Caco-2 (cell line): ENCODE measurements at regions not wholly inside any gene's neighbourhood (a gene's known extent, or its start where the extent isn't known, plus 50 kb on each side); places are given as distances from the start of the nearest gene placed in this dataset.

ENCODE experiments used
- BruUV-seq: library from RNA; stranded (reverse); fragments of 400-500 nt; replicated peaks from 2 replicates; lab custom pipeline; 2021; lab: Mats Ljungman, UMichigan
- CTCF ChIA-PET: fragments of 300-600 bp; sonication (Branson Sonifier 250); formaldehyde crosslinking; loops from one replicate; lab custom pipeline; 2022; ENCODE audit warnings: antibody characterized with exemption; lab: Charles Lee
- POLR2A ChIA-PET: fragments of 300-600 bp; sonication (Branson Sonifier 250); formaldehyde crosslinking; loops from one replicate; lab custom pipeline; 2022; ENCODE audit warnings: antibody characterized with exemption; lab: Charles Lee
- DNase-seq, 2 experiments: peaks; one replicate each; pipeline versions ENCODE4 v3.0.0 to v3.0.0-alpha.2; 2020 to 2022
- H3K27me3 ChIP-seq: replicated peaks from 2 replicates; pipeline ENCODE4 v1.6.0; 2011; ENCODE audit warnings: low read length; ENCODE audit not compliant: control insufficient read depth, insufficient read depth
- H3K36me3 ChIP-seq: 2 replicates; pipeline ENCODE4 v1.5.1; 2011; ENCODE audit warnings: low read length; ENCODE audit not compliant: control insufficient read depth, insufficient read depth
- H3K4me1 ChIP-seq: fragments of 250-450 bp; sonication (Bioruptor Pico); 2 replicates; pipeline ENCODE4 v1.5.1; 2020; ENCODE audit warnings: mild to moderate bottlenecking
- H3K4me3 ChIP-seq: 2 replicates; pipeline ENCODE4 v1.5.1; 2011; ENCODE audit warnings: low read depth, mild to moderate bottlenecking, control low read depth, low read length
- H3K9me3 ChIP-seq: fragments of 250-450 bp; sonication (Bioruptor Pico); 2 replicates; pipeline ENCODE4 v1.5.1; 2020; ENCODE audit warnings: mild to moderate bottlenecking, moderate library complexity
- H3K27ac Mint-ChIP-seq: one replicate; pipeline ENCODE4 v1.8.0; 2022; ENCODE audit warnings: mixed read lengths; ENCODE audit not compliant: unreplicated experiment
- H3K27me3 Mint-ChIP-seq: one replicate; pipeline ENCODE4 v1.8.0; 2022; ENCODE audit warnings: mixed read lengths; ENCODE audit not compliant: insufficient read depth, unreplicated experiment
- H3K36me3 Mint-ChIP-seq: one replicate; pipeline ENCODE4 v1.8.0; 2022; ENCODE audit warnings: mild to moderate bottlenecking, mixed read lengths; ENCODE audit not compliant: insufficient read depth, unreplicated experiment
- H3K4me1 Mint-ChIP-seq: one replicate; pipeline ENCODE4 v1.8.0; 2022; ENCODE audit warnings: low read depth, mixed read lengths; ENCODE audit not compliant: unreplicated experiment
- H3K4me3 Mint-ChIP-seq: one replicate; pipeline ENCODE4 v1.8.0; 2022; ENCODE audit warnings: mild to moderate bottlenecking, moderate library complexity, mixed read lengths; ENCODE audit not compliant: unreplicated experiment
- H3K9me3 Mint-ChIP-seq: one replicate; pipeline ENCODE4 v1.8.0; 2022; ENCODE audit warnings: mixed read lengths; ENCODE audit not compliant: unreplicated experiment
- CTCF ChIP-seq, 2 experiments: fragments of 200-600 bp in 1 of 2; IDR thresholded peaks; 1 replicate in 1 of 2; 2 replicates in 1 of 2; pipeline versions ENCODE4 v1.5.1 to v1.8.0; 2011 to 2022; ENCODE audit warnings: antibody characterized with exemption in 1 of 2, control low read depth in 1 of 2, inconsistent platforms in 1 of 2, low read depth in 1 of 2, low read length in 1 of 2, mild to moderate bottlenecking in 1 of 2, moderate library complexity in 1 of 2; ENCODE audit not compliant: insufficient read depth in 1 of 2, severe bottlenecking in 1 of 2, unreplicated experiment in 1 of 2
- intact Hi-C: fragments of 100-400 bp; cut with micrococcal nuclease; formaldehyde crosslinking; loops from one replicate; pipeline ENCODE4 v1.10.0; 2022; ENCODE audit not compliant: unreplicated experiment

GRCh38 chr14:53783256-53783655 lies 173.4 kb downstream of the BMP4 start:
- H3K36me3 ChIP-seq = no peaks in the 10 kb centered on the region; the same call in 1 of the 2 replicates
- H3K9me3 Mint-ChIP-seq = peaks cover 38% of the 10 kb centered on the region
- peaks cover 16% of the 10 kb centered on the region for H3K36me3 Mint-ChIP-seq
- no peak for DNase-seq
- ChIA-PET POLR2A (no interaction called here), CTCF (no interaction called here)
- no peak overlapping the region for H3K4me3 Mint-ChIP-seq
- H3K4me3 ChIP-seq = no peak overlapping the region
- H3K27ac Mint-ChIP-seq = no peak overlapping the region
- peaks cover 6% of the 10 kb centered on the region for H3K4me1 Mint-ChIP-seq
- peaks cover 6% of the 10 kb centered on the region; the same call in 1 of the 2 replicates for H3K9me3 ChIP-seq
- peaks cover 5% of the 10 kb centered on the region; the same call in 1 of the 2 replicates for H3K4me1 ChIP-seq
- H3K27me3 ChIP-seq = no peaks in the 10 kb centered on the region
- TF ChIP-seq CTCF (IDR thresholded peaks at IDR 0.05; ENCODE audit: insufficient read depth in 1 of 2, low read depth in 1 of 2, low read length in 1 of 2, severe bottlenecking in 1 of 2, unreplicated experiment in 1 of 2) = no peak
- intact Hi-C loops = no loop called here
- BruUV-seq = no TSS peak
- no peaks in the 10 kb centered on the region for H3K27me3 Mint-ChIP-seq

- peaks cover 6% of the 10 kb centered on the region for H3K4me1 Mint-ChIP-seq
- CTCF ChIA-PET = no interaction called here
- H3K36me3 Mint-ChIP-seq = peaks cover 14% of the 10 kb centered on the region
- no peak for DNase-seq
- Histone ChIP-seq H3K27me3 (no peaks in the 10 kb centered on the region), H3K4me1 (peaks cover 5% of the 10 kb centered on the region; the same call in 1 of the 2 replicates), H3K36me3 (no peaks in the 10 kb centered on the region; the same call in 1 of the 2 replicates), H3K9me3 (peaks cover 6% of the 10 kb centered on the region; the same call in 1 of the 2 replicates), H3K4me3 (no peak overlapping the region)
- H3K9me3 Mint-ChIP-seq = peaks cover 38% of the 10 kb centered on the region
- no TSS peak for BruUV-seq
- intact Hi-C loops = no loop called here
- H3K27ac Mint-ChIP-seq = no peak overlapping the region
- H3K27me3 Mint-ChIP-seq = no peaks in the 10 kb centered on the region
- no peak overlapping the region for H3K4me3 Mint-ChIP-seq
- no peak for TF ChIP-seq CTCF (IDR thresholded peaks at IDR 0.05; ENCODE audit: insufficient read depth in 1 of 2, low read depth in 1 of 2, low read length in 1 of 2, severe bottlenecking in 1 of 2, unreplicated experiment in 1 of 2)
- POLR2A ChIA-PET = no interaction called here
Measured at GRCh38 chr14:53780051-53780555, 176.5 kb downstream of the BMP4 start.

GRCh38 chr14:53779301-53779700 lies 177.3 kb downstream of the BMP4 start:
- no peak overlapping the region for H3K4me3 Mint-ChIP-seq
- POLR2A ChIA-PET = interaction anchor here (0.6 kb wide), 1 partner anchor 150 kb away, joined by 3 read pairs; no protein-coding TSS in a partner anchor
- H3K9me3 Mint-ChIP-seq = peaks cover 30% of the 10 kb centered on the region
- no peak overlapping the region for H3K4me3 ChIP-seq
- no peaks in the 10 kb centered on the region for H3K27me3 ChIP-seq
- H3K27ac Mint-ChIP-seq = no peak overlapping the region
- CTCF ChIA-PET = no interaction called here
- no TSS peak for BruUV-seq
- H3K9me3 ChIP-seq = no peaks in the 10 kb centered on the region
- H3K36me3 ChIP-seq = no peaks in the 10 kb centered on the region; the same call in 1 of the 2 replicates
- no peak for TF ChIP-seq CTCF (IDR thresholded peaks at IDR 0.05; ENCODE audit: insufficient read depth in 1 of 2, low read depth in 1 of 2, low read length in 1 of 2, severe bottlenecking in 1 of 2, unreplicated experiment in 1 of 2)
- DNase-seq = no peak
- peaks cover 8% of the 10 kb centered on the region for H3K36me3 Mint-ChIP-seq
- peaks cover 6% of the 10 kb centered on the region for H3K4me1 Mint-ChIP-seq
- H3K4me1 ChIP-seq = peaks cover 5% of the 10 kb centered on the region; the same call in 1 of the 2 replicates
- intact Hi-C loops = no loop called here
- H3K27me3 Mint-ChIP-seq = no peaks in the 10 kb centered on the region
